Esophagus squamous epithelium (tissue), 5 donors: ENCODE measurements at regions not wholly inside any gene's neighbourhood (a gene's known extent, or its start where the extent isn't known, plus 50 kb on each side); places are given as distances from the start of the nearest gene placed in this dataset.
A peak's percentile ranks its signal among the peaks of the same experiment; 100 is the strongest.
"Not testable (repeated sequence)": the region's sequence is repeated elsewhere in the genome, so short reads cannot be mapped to it uniquely, and the experiment has no call there.

Source experiments
- DNase-seq: peaks from one replicate; lab custom pipeline; 2025; lab: John Stamatoyannopoulos, UW
- H3K27ac ChIP-seq, 4 donors: fragments of 200-600 bp; sonication (generic); one replicate each; pipeline ENCODE4 v1.5.1; 2016 to 2019; ENCODE audit warnings: mild to moderate bottlenecking in 1 of 4
- H3K27me3 ChIP-seq, 4 donors: fragments of 200-600 bp; sonication (generic); 1 replicate in 3 of 4; 2 replicates in 1 of 4; pipeline versions ENCODE4 v1.5.1 to v1.6.0; 2017 to 2021; ENCODE audit warnings: antibody characterized with exemption in 1 of 4
- H3K36me3 ChIP-seq, 3 donors: fragments of 200-600 bp; sonication (generic); one replicate each; pipeline ENCODE4 v1.5.1; 2016 to 2019
- H3K4me1 ChIP-seq, 3 donors: fragments of 200-600 bp; sonication (generic); one replicate each; pipeline ENCODE4 v1.5.1; 2017 to 2019
- H3K4me3 ChIP-seq, 4 donors: fragments of 200-600 bp; sonication (generic); 1 replicate in 3 of 4; 2 replicates in 1 of 4; pipeline ENCODE4 v1.5.1; 2016 to 2019; ENCODE audit warnings: mild to moderate bottlenecking in 2 of 4, moderate library complexity in 1 of 4
- H3K9me3 ChIP-seq, 3 donors: fragments of 200-600 bp; sonication (generic); one replicate each; pipeline ENCODE4 v1.5.1; 2016 to 2019
- CTCF ChIP-seq, 6 experiments: fragments of 450-650 bp in 4 of 6; fragments of 200-600 bp in 2 of 6; sonication (generic) in 2 of 6; IDR thresholded peaks; one replicate each; pipeline ENCODE4 v1.5.1; 2016 to 2019; ENCODE audit warnings: antibody characterized with exemption in 6 of 6, mild to moderate bottlenecking in 4 of 6, moderate library complexity in 4 of 6
- POLR2A ChIP-seq, 4 donors: fragments of 450-650 bp; IDR thresholded peaks; one replicate each; pipeline ENCODE4 v1.6.1; 2017; ENCODE audit warnings: antibody characterized with exemption in 4 of 4, mild to moderate bottlenecking in 4 of 4, moderate library complexity in 3 of 4
- WGBS, 2 donors: methylation state at CpG; one replicate each; pipeline ENCODE4 v1.1.5; 2018; 5-methylcytosine and 5-hydroxymethylcytosine counted together
- intact Hi-C: fragments of 100-400 bp; cut with DNase I; formaldehyde crosslinking; loops from one replicate; pipeline ENCODE4 v1.15.0; 2022
- donor health status: DM: yes; HTN: yes; CAD: no.

DNA sequence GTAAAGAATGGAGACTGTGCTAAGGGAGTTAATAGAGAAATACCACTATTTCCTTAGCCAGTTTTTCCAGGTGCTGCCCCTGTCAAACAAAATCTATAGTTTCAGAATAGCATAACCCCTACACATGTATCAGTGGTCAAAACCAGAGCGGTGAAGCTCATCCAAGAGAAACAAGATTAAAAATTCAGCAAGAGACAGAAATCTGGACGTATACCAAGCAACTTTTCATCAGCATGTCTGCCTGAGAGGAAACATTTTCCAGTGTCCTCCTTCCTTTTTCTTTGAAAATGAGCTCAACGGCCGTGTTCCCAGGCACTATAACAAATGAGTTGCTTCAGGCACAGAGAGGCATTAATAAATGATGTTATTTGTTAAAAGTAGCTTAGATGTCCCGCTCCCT lies 416.5 kb downstream of the BCKDHB start:
- DNase-seq, result no peak
- no peaks in the 10 kb centered on the region for H3K36me3 ChIP-seq
- no peak for TF ChIP-seq CTCF (IDR thresholded peaks at IDR 0.05)
- TF ChIP-seq POLR2A (IDR thresholded peaks at IDR 0.05), result no peak
- no peaks in the 10 kb centered on the region for H3K9me3 ChIP-seq
- H3K4me1 ChIP-seq, result peaks cover 0 to 16% (median 4%) of the 10 kb centered on the region in 3 donors
- peak overlapping the region in 1 of 4 donors; percentile 30 for H3K4me3 ChIP-seq
- WGBS, 2 donors, result 32 to 58% methylated on average over 5 of the region's 5 CpGs
- no peaks in the 10 kb centered on the region for H3K27me3 ChIP-seq
- no peak overlapping the region for H3K27ac ChIP-seq
- intact Hi-C loops, result no loop called here

DNA sequence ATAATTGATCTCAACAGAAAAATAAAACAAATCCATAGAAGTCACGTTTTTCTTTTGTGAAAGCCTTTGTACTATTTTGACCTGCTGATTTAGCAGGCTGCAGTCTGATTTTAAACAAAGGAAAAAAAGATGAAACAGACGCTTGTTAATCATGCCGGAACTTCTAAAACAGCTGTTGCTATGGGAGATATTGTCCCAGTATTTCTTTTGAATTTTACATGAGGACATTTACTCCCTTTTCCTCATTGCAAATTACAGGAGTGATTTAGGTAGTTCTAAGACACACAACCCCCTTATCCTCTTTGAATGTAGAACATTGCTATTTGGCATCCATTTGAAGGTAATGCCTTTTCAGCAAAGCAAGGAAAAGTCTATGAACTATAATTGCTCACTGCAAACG lies 416.1 kb downstream of the BCKDHB start:
- no peak for DNase-seq
- H3K36me3 ChIP-seq, result no peaks in the 10 kb centered on the region
- no peak for TF ChIP-seq CTCF (IDR thresholded peaks at IDR 0.05)
- no peak for TF ChIP-seq POLR2A (IDR thresholded peaks at IDR 0.05)
- intact Hi-C loops, result no loop called here
- H3K27me3 ChIP-seq, result no peaks in the 10 kb centered on the region
- H3K4me3 ChIP-seq, result no peak overlapping the region
- peaks cover 0 to 16% (median 4%) of the 10 kb centered on the region in 3 donors for H3K4me1 ChIP-seq
- no peak overlapping the region for H3K27ac ChIP-seq
- 35 to 38% methylated on average over 4 of the region's 4 CpGs for WGBS, 2 donors
- H3K9me3 ChIP-seq, result no peaks in the 10 kb centered on the region

GRCh38 chr6:80519811-80520594 lies 413.5 kb downstream of the BCKDHB start:
- H3K36me3 ChIP-seq, result no peaks in the 10 kb centered on the region
- TF ChIP-seq POLR2A (IDR thresholded peaks at IDR 0.05) (no peak), CTCF (IDR thresholded peaks at IDR 0.05) (no peak)
- H3K9me3 ChIP-seq, result no peaks in the 10 kb centered on the region
- intact Hi-C loops, result no loop called here
- peaks cover 0 to 16% (median 4%) of the 10 kb centered on the region in 3 donors for H3K4me1 ChIP-seq
- H3K27ac ChIP-seq, result no peak overlapping the region
- WGBS, 2 donors, result 70 to 80% methylated on average over 2 of the region's 2 CpGs
- DNase-seq, result no peak
- H3K27me3 ChIP-seq, result no peaks in the 10 kb centered on the region
- no peak overlapping the region for H3K4me3 ChIP-seq

GRCh38 chr6:80517525-80517924 lies 411.1 kb downstream of the BCKDHB start:
- TF ChIP-seq CTCF (IDR thresholded peaks at IDR 0.05) (no peak), POLR2A (IDR thresholded peaks at IDR 0.05) (no peak)
- Histone ChIP-seq H3K27me3 (no peaks in the 10 kb centered on the region), H3K27ac (no peak overlapping the region), H3K36me3 (no peaks in the 10 kb centered on the region), H3K4me3 (no peak overlapping the region), H3K4me1 (peaks cover 0 to 2% (median 0%) of the 10 kb centered on the region in 3 donors), H3K9me3 (no peaks in the 10 kb centered on the region)
- intact Hi-C loops, result no loop called here
- 70 to 85% methylated on average over 2 of the region's 2 CpGs for WGBS, 2 donors
- no peak for DNase-seq

GRCh38 chr6:80510521-80510920 lies 404.1 kb downstream of the BCKDHB start:
- WGBS, 2 donors, result 75 to 92% methylated on average over 1 of the region's 1 CpG
- H3K36me3 ChIP-seq, H3K27ac ChIP-seq, H3K4me3 ChIP-seq, H3K27me3 ChIP-seq, H3K4me1 ChIP-seq, H3K9me3 ChIP-seq, DNase-seq, intact Hi-C loops: not testable (repeated sequence)
